HG02610 (cell line): ENCODE measurements at regions not wholly inside any gene's neighbourhood (a gene's known extent, or its start where the extent isn't known, plus 50 kb on each side); places are given as distances from the start of the nearest gene placed in this dataset.
A peak's percentile ranks its signal among the peaks of the same experiment; 100 is the strongest.
"Not testable (repeated sequence)": the region's sequence is repeated elsewhere in the genome, so short reads cannot be mapped to it uniquely, and the experiment has no call there.

Source experiments
- ATAC-seq: cut with Tn5 transposase; IDR thresholded peaks from one replicate; pipeline ENCODE4 v1.9.1; 2021; ENCODE audit warnings: mild to moderate bottlenecking, moderate library complexity; ENCODE audit not compliant: unreplicated experiment

- no peak for ATAC-seq
These were observed 278.9 kb upstream of the LMO3 start for GRCh38 chr12:16884819-16885218.

DNA sequence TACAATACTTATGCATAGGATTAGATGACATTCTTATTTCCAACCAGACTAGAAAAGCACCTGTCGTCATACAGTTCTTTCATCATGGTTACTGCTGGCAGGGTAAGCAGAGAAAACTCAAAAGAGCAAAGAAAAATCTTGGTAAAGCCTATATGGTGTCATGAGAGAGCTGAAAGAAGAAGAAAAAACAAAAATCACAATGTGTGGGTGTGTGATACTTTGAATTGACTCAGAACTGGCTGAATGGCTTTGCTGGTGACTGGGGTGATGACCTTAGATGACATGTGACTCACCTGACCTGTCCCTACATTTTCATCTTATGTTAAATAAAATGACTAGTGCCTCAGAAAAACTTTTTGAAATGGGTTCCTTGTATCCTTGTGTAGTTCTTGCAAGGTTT lies 278.1 kb upstream of the LMO3 start:
- ATAC-seq = peak; percentile 90

- no peak for ATAC-seq
These were observed 276.1 kb upstream of the LMO3 start for GRCh38 chr12:16881986-16882570.

DNA sequence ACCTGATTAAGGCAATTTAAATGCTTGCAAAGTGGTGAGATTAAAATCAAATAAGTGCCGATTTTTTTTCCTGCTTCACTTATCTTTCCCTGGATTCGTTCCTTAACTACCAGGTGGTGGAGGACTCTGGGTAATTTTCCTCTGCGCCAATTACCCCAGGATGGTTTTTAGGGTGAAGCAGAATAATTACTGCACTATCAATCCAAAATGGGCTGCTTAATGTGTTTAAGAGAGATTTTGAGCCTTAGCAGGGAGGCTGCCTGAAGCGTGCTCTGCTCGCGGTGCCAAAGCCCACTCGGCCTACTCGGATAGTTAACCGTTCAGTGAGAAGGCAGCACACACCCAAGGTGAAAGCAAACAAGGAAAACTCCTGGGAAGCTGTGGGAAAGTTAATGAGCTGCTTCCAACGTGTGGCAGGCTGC lies 274.9 kb upstream of the LMO3 start:
- ATAC-seq = no peak

- ATAC-seq = no peak
These were observed 264.9 kb upstream of the LMO3 start for GRCh38 chr12:16870845-16871244.

- no peak for ATAC-seq
These were observed 257.8 kb upstream of the LMO3 start for GRCh38 chr12:16863742-16864141.

- ATAC-seq = peak; percentile 98
These were observed 251.5 kb upstream of the LMO3 start for GRCh38 chr12:16857456-16857923.

GRCh38 chr12:16854465-16854864 lies 248.5 kb upstream of the LMO3 start:
- no peak for ATAC-seq

GRCh38 chr12:16849473-16849872 lies 243.5 kb upstream of the LMO3 start:
- no peak for ATAC-seq

- no peak for ATAC-seq
These were observed 238.9 kb upstream of the LMO3 start for GRCh38 chr12:16844875-16845274.

DNA sequence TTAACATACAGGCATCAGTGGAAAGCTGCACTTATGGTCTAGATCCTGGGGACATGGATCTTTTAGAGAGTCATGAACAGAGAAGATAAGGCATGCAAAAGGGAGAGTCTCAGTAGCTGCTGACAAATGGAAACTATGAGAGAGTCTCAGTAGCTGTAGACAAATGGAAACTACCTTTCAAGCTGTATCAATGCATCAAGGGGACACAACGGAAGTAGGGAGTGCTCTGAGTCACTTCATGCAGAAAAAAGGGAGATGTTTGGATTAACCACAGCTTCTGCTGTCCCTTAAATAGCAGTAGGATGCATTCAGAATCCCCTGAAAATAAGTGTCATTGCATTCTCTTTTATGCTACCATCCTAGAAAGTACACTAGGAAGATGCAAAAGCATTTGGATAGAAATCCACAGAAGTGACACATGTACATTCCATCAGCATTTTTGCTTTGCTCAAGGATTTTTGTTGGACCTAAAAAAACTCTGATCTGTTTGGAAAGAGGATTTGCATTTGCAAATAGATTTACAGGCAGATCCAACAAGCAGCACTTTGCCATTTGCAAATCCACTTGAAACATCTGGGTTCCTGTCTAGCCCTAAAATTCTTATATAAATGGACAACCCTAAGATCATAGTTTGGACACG lies 227.5 kb upstream of the LMO3 start:
- peak; percentile 95 for ATAC-seq

GRCh38 chr12:16828891-16829290 lies 222.9 kb upstream of the LMO3 start:
- ATAC-seq = no peak

GRCh38 chr12:16807731-16808130 lies 201.8 kb upstream of the LMO3 start:
- no peak for ATAC-seq

- ATAC-seq = no peak
These were observed 190.2 kb upstream of the LMO3 start for GRCh38 chr12:16796168-16796567.

GRCh38 chr12:16789204-16789790 lies 183.3 kb upstream of the LMO3 start:
- ATAC-seq = peak; percentile 69

DNA sequence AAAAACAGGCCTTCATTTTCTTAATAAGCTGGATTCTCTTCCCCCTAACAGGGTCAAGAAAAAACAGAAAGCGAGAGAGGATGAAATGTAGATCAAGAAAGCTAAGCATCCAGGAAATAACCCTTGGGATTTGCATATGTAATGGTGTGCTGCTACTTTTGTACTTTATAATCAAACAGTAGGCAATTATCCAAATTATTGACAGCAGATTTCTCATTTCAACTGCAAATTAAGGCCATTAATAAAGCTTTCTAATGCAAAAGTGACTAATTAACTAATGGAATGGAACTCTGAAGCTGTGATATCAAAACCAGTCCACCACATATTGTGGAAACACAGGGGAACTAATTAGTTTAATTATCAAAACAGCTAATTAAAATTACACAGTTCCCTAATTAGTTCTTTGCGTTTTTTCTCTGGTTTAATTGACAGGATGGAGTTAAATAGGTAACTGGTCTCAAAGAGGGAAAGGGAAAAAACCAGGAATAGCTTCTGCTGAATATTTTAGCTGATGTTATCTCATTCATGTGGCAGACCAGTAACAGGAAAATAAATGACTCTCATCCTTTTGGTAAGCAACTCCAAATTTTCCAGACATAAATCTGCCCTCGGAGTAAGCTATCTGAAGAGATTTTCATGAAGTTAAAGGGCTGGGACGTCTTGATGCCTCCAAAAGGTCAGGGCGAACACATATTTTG lies 182.7 kb upstream of the LMO3 start:
- ATAC-seq = no peak

DNA sequence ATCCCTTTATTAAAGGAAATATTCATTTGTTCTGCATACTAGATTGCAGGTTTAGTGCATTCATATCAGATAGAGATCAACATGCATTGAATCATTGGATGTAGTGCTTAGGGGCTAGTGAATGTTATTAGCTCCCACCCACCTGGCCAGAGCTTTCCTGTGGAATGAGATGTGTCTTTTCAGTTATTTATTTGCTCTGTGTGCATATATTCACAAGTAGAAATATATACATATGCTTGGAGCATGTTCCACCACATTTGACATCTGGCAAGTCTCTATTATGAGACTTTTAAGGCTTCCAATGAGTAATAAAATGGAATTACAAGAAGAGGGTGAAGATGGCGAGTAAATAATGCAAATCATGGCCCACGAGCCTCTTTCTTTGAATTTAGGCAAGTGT lies 180.0 kb upstream of the LMO3 start:
- ATAC-seq = no peak

DNA sequence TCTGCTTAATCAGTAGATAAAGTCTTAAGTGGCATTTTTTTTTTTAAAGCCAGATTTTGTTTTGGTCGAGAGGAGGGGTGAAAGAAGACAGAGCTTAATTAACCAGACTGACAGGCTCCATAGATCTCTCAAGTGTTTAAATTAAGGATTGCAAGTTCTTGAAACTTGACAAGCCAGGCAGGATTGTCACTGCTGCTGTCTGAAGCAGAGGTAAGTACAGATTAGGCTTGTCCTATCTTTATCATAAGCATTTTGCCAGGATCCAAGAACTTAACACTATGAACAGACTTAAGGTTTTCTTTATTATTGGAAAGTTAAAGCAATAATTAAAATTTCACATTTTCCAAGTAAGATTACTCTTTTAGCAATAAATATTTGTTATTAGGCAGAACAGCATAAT lies 179.6 kb upstream of the LMO3 start:
- no peak for ATAC-seq

DNA sequence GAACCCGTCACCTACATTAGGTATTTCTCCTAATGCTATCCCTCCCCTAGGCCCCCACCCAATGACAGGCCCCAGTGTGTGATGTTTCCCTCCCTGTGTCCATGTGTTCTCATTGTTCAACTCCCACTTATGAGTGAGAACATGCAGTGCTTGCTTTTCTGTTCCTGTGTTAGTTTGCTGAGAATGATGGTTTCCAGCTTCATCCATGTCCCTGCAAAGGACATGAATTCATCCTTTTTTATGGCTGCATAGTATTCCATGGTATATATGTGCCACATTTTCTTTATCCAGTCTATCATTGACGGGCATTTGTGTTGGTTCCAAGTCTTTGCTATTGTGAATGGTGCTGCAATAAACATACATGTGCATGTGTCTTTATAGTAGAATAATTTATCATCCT lies 163.2 kb upstream of the LMO3 start:
- not testable (repeated sequence) for ATAC-seq

DNA sequence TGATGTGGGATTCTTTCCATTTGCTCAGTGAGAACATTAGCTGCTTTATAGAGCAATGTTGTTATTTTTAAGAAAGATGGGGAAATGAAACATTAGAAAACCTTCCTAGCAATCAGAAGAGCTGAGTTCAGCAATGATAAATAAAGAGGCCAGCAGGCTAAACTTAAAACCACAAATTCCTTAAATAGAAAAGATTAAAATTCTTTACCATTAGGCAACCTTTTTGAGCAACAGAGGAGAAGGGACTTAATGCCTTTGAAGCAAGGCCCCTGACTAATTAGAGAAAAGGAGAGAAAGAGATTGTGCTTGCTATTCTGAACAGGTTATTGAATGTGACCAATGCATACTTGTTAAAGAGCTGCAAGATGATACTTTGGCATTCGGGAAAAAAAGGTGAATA lies 160.8 kb upstream of the LMO3 start:
- ATAC-seq = no peak

- no peak for ATAC-seq
These were observed 157.9 kb upstream of the LMO3 start for GRCh38 chr12:16763901-16764300.
